ENCODE measurements at regions not wholly inside any gene's neighbourhood (a gene's known extent, or its start where the extent isn't known, plus 50 kb on each side); places are given as distances from the start of the nearest gene placed in this dataset.

DNA sequence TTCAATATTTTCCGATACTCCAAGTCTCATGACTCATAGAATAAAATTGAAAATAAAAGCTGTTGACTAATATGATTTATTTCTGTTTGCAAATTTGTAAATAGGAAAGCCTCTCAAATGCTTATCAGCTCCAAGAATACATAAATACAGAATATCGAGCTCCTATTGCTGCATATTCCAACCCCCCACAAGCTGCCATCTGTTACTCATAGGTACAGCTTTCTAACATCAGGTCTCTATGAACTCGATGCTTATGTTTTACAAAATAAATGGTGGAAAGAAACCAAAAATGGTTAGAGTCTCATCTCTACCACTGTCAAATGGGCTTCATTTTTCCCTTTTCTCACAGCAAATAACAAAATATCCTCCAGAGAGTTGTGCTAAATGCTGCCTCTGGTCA is 631.6 kb upstream of the CDH18 start:
- DNase-seq (ENCODE audit: low read depth) = no peak
- TF ChIP-seq, protein P1, sequence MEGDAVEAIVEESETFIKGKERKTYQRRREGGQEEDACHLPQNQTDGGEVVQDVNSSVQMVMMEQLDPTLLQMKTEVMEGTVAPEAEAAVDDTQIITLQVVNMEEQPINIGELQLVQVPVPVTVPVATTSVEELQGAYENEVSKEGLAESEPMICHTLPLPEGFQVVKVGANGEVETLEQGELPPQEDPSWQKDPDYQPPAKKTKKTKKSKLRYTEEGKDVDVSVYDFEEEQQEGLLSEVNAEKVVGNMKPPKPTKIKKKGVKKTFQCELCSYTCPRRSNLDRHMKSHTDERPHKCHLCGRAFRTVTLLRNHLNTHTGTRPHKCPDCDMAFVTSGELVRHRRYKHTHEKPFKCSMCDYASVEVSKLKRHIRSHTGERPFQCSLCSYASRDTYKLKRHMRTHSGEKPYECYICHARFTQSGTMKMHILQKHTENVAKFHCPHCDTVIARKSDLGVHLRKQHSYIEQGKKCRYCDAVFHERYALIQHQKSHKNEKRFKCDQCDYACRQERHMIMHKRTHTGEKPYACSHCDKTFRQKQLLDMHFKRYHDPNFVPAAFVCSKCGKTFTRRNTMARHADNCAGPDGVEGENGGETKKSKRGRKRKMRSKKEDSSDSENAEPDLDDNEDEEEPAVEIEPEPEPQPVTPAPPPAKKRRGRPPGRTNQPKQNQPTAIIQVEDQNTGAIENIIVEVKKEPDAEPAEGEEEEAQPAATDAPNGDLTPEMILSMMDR (conservative IDR thresholded peaks at IDR 0.05; ENCODE audit: low read depth, low read length) = no peak
- H3K4me3 ChIP-seq (ENCODE audit: low read depth, low read length) = no peak overlapping the region

GRCh38 chr5:20618340-20618739 is 630.3 kb upstream of the CDH18 start:
- H3K4me3 ChIP-seq (ENCODE audit: low read depth, low read length) = no peak overlapping the region
- TF ChIP-seq, protein P1 (conservative IDR thresholded peaks at IDR 0.05; ENCODE audit: low read depth, low read length) = no peak
- no peak for DNase-seq (ENCODE audit: low read depth)

- TF ChIP-seq, protein P1 (conservative IDR thresholded peaks at IDR 0.05; ENCODE audit: low read depth, low read length) = no peak
- DNase-seq (ENCODE audit: low read depth) = no peak
- no peak overlapping the region for H3K4me3 ChIP-seq (ENCODE audit: low read depth, low read length)
Observed at GRCh38 chr5:20617841-20618240, 629.8 kb upstream of the CDH18 start.

DNA sequence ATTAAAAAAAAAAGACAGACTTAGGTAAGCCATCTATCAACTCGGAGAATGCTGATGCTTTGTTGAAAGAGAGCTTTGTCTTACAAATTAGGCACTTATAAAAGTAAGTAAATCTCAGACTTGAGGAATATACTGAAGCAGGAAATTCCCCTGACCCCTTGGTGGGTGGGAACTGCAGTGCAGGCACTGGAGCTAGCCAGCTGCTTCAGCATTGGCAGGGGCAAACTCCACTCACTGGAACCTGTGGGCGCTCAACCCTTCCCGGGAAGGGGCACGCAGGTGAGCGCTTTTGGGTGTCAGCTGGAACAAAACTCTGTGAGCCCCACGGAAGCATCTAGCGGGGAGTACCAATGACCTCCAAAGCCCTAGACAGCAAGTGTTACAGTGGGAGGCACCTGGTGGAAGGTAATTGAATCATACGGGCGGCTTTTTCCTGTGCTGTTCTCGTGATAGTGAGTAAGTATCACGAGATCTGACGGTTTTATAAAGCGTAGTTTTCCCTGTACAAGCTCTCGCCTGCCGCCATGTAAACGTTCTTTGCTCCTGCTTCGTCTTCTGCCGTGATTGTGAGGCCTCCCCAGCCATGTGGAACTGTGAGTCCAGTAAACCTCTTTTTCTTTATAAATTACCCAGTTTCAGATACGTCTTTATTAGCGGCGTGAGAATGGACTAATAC is 628.0 kb upstream of the CDH18 start:
- DNase-seq (ENCODE audit: low read depth) = no peak
- H3K4me3 ChIP-seq (ENCODE audit: low read depth, low read length) = no peak overlapping the region
- TF ChIP-seq, protein P1 (conservative IDR thresholded peaks at IDR 0.05; ENCODE audit: low read depth, low read length) = no peak

- TF ChIP-seq, protein P1 (conservative IDR thresholded peaks at IDR 0.05; ENCODE audit: low read depth, low read length) = no peak
- DNase-seq (ENCODE audit: low read depth) = no peak
- no peak overlapping the region for H3K4me3 ChIP-seq (ENCODE audit: low read depth, low read length)
Observed at GRCh38 chr5:20611620-20612019, 623.6 kb upstream of the CDH18 start.

GRCh38 chr5:20610681-20611080 is 622.7 kb upstream of the CDH18 start:
- DNase-seq (ENCODE audit: low read depth) = no peak
- TF ChIP-seq, protein P1 (conservative IDR thresholded peaks at IDR 0.05; ENCODE audit: low read depth, low read length) = no peak
- H3K4me3 ChIP-seq (ENCODE audit: low read depth, low read length) = no peak overlapping the region

DNA sequence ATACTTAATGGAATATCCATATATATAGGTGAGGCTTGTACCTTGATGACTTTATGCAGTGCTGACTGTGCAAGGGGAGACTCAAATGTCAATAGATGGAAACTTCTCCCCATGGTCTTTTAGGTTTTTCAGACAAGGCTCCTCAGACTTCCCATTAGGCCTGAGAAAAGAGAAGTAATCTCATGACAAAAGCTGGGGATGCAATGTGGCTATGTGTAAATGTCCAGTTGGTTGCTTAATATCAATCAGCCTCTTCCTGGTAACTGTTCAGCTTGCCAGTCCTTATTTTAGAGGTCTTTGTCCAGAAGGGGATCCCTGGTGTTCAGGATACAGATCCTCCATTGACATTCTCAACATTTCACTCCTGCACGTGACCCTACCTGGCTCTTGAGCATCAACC is 621.1 kb upstream of the CDH18 start:
- DNase-seq (ENCODE audit: low read depth) = no peak
- no peak overlapping the region for H3K4me3 ChIP-seq (ENCODE audit: low read depth, low read length)
- TF ChIP-seq, protein P1 (conservative IDR thresholded peaks at IDR 0.05; ENCODE audit: low read depth, low read length) = no peak

Measured in choroid plexus epithelial cell (primary cell).